ENCODE measurements at regions not wholly inside any gene's neighbourhood (a gene's known extent, or its start where the extent isn't known, plus 50 kb on each side); places are given as distances from the start of the nearest gene placed in this dataset.
"Not testable (repeated sequence)": the region's sequence is repeated elsewhere in the genome, so short reads cannot be mapped to it uniquely, and the experiment has no call there.

- Mint-ChIP-seq H3K27me3 (ENCODE audit: unreplicated experiment) (peaks cover 39% of the 10 kb centered on the region), H3K4me3 (ENCODE audit: low read depth, unreplicated experiment) (no peak overlapping the region), H3K9me3 (ENCODE audit: low read depth, unreplicated experiment) (no peaks in the 10 kb centered on the region), H3K27ac (ENCODE audit: unreplicated experiment) (no peak overlapping the region), H3K36me3 (ENCODE audit: insufficient read depth, unreplicated experiment) (no peaks in the 10 kb centered on the region), H3K4me1 (ENCODE audit: low read depth, unreplicated experiment) (no peaks in the 10 kb centered on the region)
- DNase-seq, result no peak
- BruUV-seq (replicated peaks), result no TSS peak
- intact Hi-C loops (cut with micrococcal nuclease; ENCODE audit: unreplicated experiment), result loop anchor here (10.0 kb wide), 1 partner anchor 534 kb away; no protein-coding TSS in a partner anchor
- CTCF ChIA-PET, result no interaction called here
- TF ChIP-seq CTCF (IDR thresholded peaks at IDR 0.05; ENCODE audit: unreplicated experiment), result no peak
These were observed 408.2 kb upstream of the ZMIZ1 start for GRCh38 chr10:78660446-78661106.

GRCh38 chr10:78663721-78664120, 405.0 kb upstream of the ZMIZ1 start:
- no peak overlapping the region for H3K4me3 Mint-ChIP-seq (ENCODE audit: low read depth, unreplicated experiment)
- H3K27ac Mint-ChIP-seq (ENCODE audit: unreplicated experiment), result no peak overlapping the region
- no peak for TF ChIP-seq CTCF (IDR thresholded peaks at IDR 0.05; ENCODE audit: unreplicated experiment)
- CTCF ChIA-PET, result no interaction called here
- no peaks in the 10 kb centered on the region for H3K4me1 Mint-ChIP-seq (ENCODE audit: low read depth, unreplicated experiment)
- no TSS peak for BruUV-seq (replicated peaks)
- peaks cover 70% of the 10 kb centered on the region for H3K27me3 Mint-ChIP-seq (ENCODE audit: unreplicated experiment)
- no peaks in the 10 kb centered on the region for H3K36me3 Mint-ChIP-seq (ENCODE audit: insufficient read depth, unreplicated experiment)
- intact Hi-C loops (cut with micrococcal nuclease; ENCODE audit: unreplicated experiment), result loop anchor here (10.0 kb wide), 1 partner anchor 531 kb away; no protein-coding TSS in a partner anchor
- no peaks in the 10 kb centered on the region for H3K9me3 Mint-ChIP-seq (ENCODE audit: low read depth, unreplicated experiment)
- DNase-seq, result no peak

DNA sequence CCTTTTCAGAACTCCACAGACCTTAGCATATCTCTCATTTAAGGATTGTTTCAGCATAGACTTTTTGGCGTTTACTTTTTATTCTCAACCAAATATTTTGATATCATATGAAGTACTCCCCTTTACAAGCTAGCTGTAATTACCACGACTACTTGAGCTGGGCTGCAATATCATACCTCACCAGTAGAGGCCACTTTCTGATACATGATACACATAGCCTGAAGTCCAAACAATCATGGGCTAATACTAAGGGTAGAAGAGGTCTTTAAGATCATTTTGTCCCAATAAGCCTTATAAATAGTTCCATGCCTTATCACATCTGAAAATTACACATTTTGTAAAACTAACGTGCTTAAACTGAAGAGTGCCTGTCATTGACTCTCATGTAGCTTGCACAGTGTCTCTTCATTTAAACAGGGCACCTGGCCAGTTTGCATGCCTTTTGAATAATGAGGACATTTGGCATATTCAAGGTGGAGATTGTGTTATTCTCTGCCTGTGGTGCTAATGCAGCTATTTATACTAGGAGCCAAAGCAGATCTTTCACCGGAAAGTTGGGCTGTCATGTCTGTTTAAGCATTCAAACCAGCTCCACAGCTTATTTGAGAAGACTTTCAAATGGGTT, 403.7 kb upstream of the ZMIZ1 start:
- DNase-seq, result peak; percentile 34
- no peaks in the 10 kb centered on the region for H3K9me3 Mint-ChIP-seq (ENCODE audit: low read depth, unreplicated experiment)
- CTCF ChIA-PET, result no interaction called here
- TF ChIP-seq CTCF (IDR thresholded peaks at IDR 0.05; ENCODE audit: unreplicated experiment), result peak; percentile 45
- no TSS peak for BruUV-seq (replicated peaks)
- H3K4me3 Mint-ChIP-seq (ENCODE audit: low read depth, unreplicated experiment), result no peak overlapping the region
- no peak overlapping the region for H3K27ac Mint-ChIP-seq (ENCODE audit: unreplicated experiment)
- H3K27me3 Mint-ChIP-seq (ENCODE audit: unreplicated experiment), result peaks cover 83% of the 10 kb centered on the region
- H3K36me3 Mint-ChIP-seq (ENCODE audit: insufficient read depth, unreplicated experiment), result no peaks in the 10 kb centered on the region
- intact Hi-C loops (cut with micrococcal nuclease; ENCODE audit: unreplicated experiment), result loop anchor here (10.0 kb wide), 1 partner anchor 530 kb away; no protein-coding TSS in a partner anchor
- no peaks in the 10 kb centered on the region for H3K4me1 Mint-ChIP-seq (ENCODE audit: low read depth, unreplicated experiment)

DNA sequence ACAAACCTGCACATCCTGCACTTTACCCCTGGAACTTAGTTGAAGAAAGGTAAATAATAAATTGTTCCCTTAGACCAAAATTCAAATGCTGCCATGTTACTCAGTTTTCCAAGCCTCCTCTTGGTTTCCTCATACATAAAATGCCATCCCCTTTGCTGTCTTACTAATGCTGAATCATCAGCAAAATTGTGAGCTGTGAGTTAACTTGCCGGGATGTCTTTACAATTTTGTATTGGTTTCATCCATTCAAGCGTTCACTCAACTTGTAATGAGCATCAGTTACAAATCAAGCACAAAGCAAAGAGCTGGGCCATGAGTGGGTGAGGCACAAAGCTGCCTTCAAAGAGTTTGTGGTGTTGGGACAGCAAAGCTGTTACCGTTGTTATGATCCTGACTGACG, 395.8 kb upstream of the ZMIZ1 start:
- Mint-ChIP-seq H3K4me1 (ENCODE audit: low read depth, unreplicated experiment) (no peaks in the 10 kb centered on the region), H3K4me3 (ENCODE audit: low read depth, unreplicated experiment) (no peak overlapping the region), H3K27me3 (ENCODE audit: unreplicated experiment) (peaks cover 44% of the 10 kb centered on the region), H3K36me3 (ENCODE audit: insufficient read depth, unreplicated experiment) (no peaks in the 10 kb centered on the region), H3K27ac (ENCODE audit: unreplicated experiment) (no peak overlapping the region), H3K9me3 (ENCODE audit: low read depth, unreplicated experiment) (no peaks in the 10 kb centered on the region)
- CTCF ChIA-PET, result interaction anchor here (1.3 to 1.6 kb wide), 2 partner anchors 15 to 217 kb away, joined by 4 to 7 read pairs; no protein-coding TSS in a partner anchor
- TF ChIP-seq CTCF (IDR thresholded peaks at IDR 0.05; ENCODE audit: unreplicated experiment), result no peak
- no peak for DNase-seq
- no TSS peak for BruUV-seq (replicated peaks)
- intact Hi-C loops (cut with micrococcal nuclease; ENCODE audit: unreplicated experiment), result no loop called here

DNA sequence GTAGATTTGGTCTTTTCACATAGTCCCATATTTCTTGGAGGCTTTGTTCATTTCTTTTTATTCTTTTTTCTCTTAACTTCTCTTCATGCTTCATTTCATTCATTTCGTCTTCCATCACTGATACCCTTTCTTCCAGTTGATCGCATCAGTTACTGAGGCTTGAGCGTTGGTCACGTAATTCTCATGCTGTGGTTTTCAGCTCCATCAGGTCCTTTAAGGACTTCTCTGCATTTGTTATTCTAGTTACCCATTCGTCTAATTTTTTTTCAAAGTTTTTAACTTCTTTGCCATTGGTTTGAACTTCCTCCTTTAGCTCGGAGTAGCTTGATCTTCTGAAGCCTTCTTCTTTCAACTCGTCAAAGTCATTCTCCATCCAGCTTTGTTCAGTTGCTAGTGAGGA, 387.6 kb upstream of the ZMIZ1 start:
- H3K9me3 Mint-ChIP-seq (ENCODE audit: low read depth, unreplicated experiment); intact Hi-C loops (cut with micrococcal nuclease; ENCODE audit: unreplicated experiment); CTCF ChIA-PET; H3K36me3 Mint-ChIP-seq (ENCODE audit: insufficient read depth, unreplicated experiment); H3K27ac Mint-ChIP-seq (ENCODE audit: unreplicated experiment); DNase-seq; BruUV-seq (replicated peaks); H3K4me3 Mint-ChIP-seq (ENCODE audit: low read depth, unreplicated experiment); H3K4me1 Mint-ChIP-seq (ENCODE audit: low read depth, unreplicated experiment): not testable (repeated sequence)
- peaks cover 70% of the 10 kb centered on the region for H3K27me3 Mint-ChIP-seq (ENCODE audit: unreplicated experiment)

DNA sequence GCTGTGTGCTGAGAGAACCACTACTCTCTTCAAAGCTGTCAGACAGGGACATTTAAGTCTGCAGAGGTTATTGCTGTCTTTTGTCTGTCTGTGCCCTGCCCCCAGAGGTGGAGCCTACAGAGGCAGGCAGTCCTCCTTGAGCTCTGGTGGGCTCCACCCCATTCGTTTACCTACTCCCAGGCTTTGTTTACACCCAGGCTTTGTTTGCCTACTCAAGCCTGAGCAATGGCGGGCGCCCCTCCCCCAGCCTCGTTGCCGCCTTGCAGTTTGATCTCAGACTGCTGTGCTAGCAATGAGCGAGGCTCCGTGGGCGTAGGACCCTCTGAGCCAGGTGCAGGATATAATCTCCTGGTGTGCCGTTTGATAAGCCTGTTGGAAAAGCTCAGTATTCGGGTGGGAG, 386.8 kb upstream of the ZMIZ1 start:
- H3K9me3 Mint-ChIP-seq (ENCODE audit: low read depth, unreplicated experiment); BruUV-seq (replicated peaks); intact Hi-C loops (cut with micrococcal nuclease; ENCODE audit: unreplicated experiment); DNase-seq; H3K36me3 Mint-ChIP-seq (ENCODE audit: insufficient read depth, unreplicated experiment); H3K4me1 Mint-ChIP-seq (ENCODE audit: low read depth, unreplicated experiment); H3K27ac Mint-ChIP-seq (ENCODE audit: unreplicated experiment); CTCF ChIA-PET; H3K4me3 Mint-ChIP-seq (ENCODE audit: low read depth, unreplicated experiment): not testable (repeated sequence)
- peaks cover 78% of the 10 kb centered on the region for H3K27me3 Mint-ChIP-seq (ENCODE audit: unreplicated experiment)
